ENCODE measurements at regions not wholly inside any gene's neighbourhood (a gene's known extent, or its start where the extent isn't known, plus 50 kb on each side); places are given as distances from the start of the nearest gene placed in this dataset.

DNA sequence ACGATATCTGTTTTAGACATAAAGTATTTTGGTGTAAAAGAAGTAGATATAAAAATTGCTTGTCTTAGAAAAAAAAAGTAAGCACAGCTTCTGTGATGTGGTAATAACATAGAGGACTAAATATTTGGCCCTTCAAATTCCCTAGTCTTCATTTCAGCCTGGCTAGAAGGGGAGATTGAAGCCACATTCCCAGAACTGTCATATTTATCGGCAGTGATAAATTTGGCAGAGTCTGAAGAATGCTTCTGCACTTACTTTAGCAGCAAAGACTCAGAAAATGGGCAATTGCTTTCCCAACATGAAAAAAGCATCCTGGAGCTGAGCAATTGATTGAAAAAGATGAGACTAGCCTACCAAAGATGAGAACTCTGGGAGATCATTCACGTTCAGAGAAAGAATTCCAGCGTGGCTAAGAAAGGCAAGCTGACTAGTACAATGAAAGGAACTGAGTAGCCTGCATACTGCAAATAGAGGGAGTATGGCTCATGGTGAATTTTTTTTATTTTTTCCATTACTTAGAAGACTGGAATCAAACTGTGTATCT, 278.7 kb upstream of the KLHL29 start:
- in situ Hi-C loops (cut with HindIII; ENCODE audit: low pct_ligation_motif_present, low pct_unique_long_range_greater_than_20kb, low sequenced_read_pairs), result no loop called here
- DNase-seq, result no peak

DNA sequence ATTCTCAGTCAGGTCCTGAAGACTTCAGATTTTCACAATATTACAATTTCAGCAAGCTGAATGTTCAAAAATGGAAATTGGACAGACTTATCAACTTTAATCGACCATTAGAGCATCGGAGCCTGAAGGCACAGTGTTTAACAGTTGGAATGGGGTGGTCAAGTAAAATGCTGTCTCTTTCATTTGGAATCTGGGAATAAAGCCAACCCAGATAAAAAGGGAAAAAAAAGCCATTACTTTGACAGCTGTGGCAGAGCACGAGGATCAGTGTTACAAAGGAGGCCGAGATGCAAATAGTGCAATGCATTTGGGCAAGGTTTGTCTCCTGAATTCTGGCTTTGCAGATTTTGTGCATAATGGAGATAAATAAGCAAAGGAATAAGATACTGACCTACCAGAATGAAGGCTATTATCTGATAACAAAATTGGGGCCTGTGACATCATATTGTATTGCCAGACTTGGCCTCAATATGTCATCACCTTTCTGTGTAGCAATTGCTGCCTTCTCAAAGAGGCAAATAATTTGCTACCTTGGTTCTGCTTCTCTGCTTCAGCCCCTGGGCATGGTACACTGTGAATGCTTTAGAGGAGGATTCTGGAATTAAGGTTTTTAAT, 277.5 kb upstream of the KLHL29 start:
- in situ Hi-C loops (cut with HindIII; ENCODE audit: low pct_ligation_motif_present, low pct_unique_long_range_greater_than_20kb, low sequenced_read_pairs), result no loop called here
- DNase-seq, result no peak

DNA sequence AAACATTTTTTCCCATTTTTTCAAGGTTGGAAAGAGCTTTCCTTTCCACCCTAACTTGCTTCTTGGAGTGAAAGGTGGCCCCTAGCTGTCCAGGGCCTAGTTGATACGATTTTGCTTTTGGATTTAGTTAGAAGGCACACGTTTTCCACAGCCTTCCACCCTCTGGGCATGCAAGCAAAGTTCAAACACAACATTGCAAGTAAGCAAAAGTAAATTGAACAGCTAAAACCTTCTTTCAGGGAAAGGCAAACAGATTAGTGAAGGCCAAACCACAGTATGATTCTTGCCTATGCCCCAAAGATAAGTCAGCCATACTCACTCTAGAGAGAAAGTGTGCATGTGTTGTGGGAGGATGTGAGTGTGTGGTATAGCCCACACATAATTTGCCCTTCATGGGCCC, 273.7 kb upstream of the KLHL29 start:
- in situ Hi-C loops (cut with HindIII; ENCODE audit: low pct_ligation_motif_present, low pct_unique_long_range_greater_than_20kb, low sequenced_read_pairs), result no loop called here
- DNase-seq, result no peak

DNA sequence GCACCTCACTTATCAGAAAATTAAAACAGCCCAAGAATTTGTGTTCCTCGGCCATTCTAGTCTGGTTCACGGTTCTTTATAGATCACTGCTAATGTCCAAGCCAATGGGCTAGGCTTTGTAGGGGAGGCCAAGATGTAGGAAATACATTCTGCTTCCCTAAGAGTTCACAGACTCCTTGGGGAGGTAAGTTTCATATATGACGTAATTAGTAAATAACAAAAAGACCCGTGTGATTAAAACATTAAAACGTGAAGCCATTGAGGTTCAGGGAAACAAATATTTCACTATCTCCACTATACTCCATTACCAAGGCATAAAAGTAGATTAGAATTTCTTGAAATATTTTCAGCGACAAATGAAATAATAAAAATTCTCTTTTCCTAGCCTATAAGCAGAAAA, 272.5 kb upstream of the KLHL29 start:
- in situ Hi-C loops (cut with HindIII; ENCODE audit: low pct_ligation_motif_present, low pct_unique_long_range_greater_than_20kb, low sequenced_read_pairs), result no loop called here
- DNase-seq, result no peak

DNA sequence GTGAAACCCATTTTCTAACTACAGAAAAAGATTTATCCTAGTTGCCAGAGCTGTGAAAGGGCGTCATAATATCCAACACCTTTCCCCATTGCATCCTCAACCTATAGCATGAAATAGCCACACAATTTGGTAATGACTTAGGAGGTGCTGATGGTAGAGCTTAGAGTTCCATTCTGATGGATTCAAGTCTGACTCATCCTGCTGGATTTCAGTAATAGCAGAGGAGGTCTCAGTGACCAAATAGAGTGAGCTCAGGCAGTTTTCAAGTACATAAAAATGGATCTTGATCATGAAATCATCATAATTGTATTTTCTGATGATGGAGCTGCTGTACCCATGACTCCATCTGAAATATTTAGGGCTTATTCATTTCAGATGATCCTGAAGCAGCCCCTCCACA, 270.7 kb upstream of the KLHL29 start:
- DNase-seq, result no peak
- in situ Hi-C loops (cut with HindIII; ENCODE audit: low pct_ligation_motif_present, low pct_unique_long_range_greater_than_20kb, low sequenced_read_pairs), result no loop called here

DNA sequence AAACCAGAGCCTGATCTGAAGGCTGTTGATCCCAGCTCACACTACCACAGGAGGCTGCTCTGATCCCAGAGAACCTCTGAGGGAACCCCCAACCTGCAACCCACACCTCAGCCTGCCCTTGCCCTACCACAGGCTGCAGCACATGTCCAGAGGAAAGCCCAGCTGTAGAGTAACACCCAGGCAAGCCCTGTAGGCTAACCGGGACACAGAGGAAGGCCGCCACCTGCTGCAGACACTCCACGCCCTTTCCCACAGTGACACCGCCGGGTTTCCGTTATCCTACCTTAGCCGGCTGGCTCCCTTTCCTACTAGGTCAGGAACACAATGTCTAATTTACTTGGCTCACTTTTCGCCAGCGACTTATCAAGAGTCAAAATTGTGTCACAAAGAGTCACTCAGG, 266.7 kb upstream of the KLHL29 start:
- in situ Hi-C loops (cut with HindIII; ENCODE audit: low pct_ligation_motif_present, low pct_unique_long_range_greater_than_20kb, low sequenced_read_pairs), result no loop called here
- no peak for DNase-seq

DNA sequence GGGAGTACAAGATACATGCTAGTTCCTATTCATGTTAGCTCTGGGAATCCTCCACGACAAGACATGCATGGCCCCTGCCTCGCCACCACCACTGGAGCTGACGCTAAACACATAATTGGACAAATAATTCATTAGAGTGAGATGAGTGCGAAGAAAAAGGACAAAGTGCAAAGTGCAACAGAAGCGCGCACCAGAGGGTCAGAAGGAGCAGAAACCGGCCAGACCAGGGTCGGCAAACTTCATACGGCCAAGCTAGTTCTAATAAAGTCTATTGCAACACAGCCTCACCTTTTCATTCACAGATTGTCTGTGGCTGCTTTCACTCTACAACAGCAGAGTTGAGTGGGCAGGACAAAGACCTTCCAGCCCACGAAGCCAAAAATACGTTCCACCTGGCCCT, 266.1 kb upstream of the KLHL29 start:
- in situ Hi-C loops (cut with HindIII; ENCODE audit: low pct_ligation_motif_present, low pct_unique_long_range_greater_than_20kb, low sequenced_read_pairs), result no loop called here

DNA sequence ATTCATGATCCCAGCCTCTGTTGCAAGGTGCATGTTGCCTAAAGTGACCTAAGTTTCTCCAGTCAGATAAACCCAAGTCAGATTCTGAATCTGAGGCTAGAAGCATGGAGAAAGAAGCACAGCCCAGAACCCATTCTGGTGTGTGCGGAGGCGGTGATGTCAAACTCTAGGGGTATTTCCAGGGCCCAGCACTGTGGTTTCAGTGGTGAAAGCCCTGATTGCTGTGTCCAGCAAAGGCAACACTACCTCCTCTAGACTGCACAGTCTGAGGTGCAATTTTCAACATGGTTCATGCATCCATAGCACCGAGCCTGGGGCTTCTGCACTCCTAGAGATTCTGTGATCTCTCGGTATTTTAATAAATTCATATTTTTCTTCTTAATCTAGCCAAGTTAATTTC, 264.8 kb upstream of the KLHL29 start:
- no peak for DNase-seq
- in situ Hi-C loops (cut with HindIII; ENCODE audit: low pct_ligation_motif_present, low pct_unique_long_range_greater_than_20kb, low sequenced_read_pairs), result no loop called here

More for the DNA sequence above, 266.1 kb upstream of the KLHL29 start:
- no peak for DNase-seq

DNA sequence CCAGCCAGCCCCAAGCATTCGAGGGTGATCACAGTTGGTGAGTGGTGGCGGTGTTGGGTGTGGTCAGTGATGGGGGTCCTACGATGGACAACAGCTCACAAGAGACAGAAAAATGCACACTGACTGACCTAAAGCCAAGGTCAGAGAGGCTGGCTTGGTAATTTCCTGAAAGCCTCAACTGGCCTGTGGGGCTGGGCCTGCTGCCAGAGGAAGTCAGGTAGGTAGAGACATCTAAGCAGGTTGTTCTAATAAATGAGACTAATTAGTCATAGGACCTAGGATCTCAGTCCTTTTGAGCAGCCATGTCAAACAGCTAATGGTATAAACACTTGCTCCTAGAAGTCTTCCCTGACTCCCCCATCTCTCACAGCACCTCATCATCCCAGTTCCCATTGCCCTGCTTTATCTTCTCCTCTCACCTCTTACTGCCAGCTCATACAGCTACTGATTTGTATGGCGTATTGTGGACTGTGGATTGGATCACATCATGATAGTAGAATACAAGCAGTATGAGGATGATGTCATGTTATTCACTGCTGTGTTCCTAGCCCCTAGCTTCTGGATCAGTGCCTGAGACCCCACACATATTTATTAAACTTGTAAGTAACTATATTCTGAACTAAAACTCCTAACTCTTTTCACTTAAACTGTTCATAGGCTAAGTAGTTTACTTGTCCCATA, 262.9 kb upstream of the KLHL29 start:
- no peak for DNase-seq
- in situ Hi-C loops (cut with HindIII; ENCODE audit: low pct_ligation_motif_present, low pct_unique_long_range_greater_than_20kb, low sequenced_read_pairs), result no loop called here

DNA sequence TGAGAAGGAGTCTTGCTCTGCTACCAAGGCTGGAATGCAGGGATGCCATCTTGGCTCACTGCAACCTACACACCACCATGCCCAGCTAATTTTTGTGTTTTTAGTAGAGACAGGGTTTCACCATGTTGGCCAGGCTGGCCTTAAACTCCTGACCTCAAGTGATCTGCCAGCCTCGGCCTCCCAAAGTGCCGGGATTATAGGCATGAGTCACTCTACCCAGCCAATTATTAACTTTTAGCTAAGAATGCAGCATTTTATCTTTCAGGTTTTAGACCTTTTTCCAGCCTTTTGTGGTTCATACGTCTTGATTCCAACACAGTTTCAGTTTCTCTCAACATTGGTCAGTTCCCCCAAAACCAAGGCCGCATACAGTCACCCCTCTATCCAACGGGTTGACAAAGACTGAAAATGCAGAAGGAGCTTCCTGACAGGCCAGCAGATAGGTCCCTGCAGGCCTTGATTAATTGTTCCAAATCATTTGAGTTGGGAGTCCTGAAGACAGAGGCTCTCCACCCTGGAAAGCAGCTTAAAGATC, 262.2 kb upstream of the KLHL29 start:
- in situ Hi-C loops (cut with HindIII; ENCODE audit: low pct_ligation_motif_present, low pct_unique_long_range_greater_than_20kb, low sequenced_read_pairs), result no loop called here

DNA sequence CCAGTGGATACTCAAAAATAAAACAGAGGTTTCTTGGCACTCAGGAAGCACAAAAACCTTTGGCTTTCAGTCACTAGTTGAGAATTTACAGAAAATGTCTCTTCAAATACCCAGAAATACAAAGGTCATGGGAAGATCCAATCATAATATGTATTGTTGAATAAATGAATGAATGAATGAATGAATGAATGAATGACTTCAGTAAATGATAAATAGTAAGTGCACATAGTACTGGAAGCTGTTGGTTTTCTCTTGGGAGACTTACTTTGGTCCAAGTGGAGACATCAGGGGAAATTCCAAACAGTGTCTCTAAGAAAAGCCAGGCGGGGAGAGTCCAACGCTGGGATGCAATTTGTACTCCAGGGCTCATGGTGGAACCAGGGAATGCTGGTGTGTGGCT, 261.3 kb upstream of the KLHL29 start:
- no peak for DNase-seq
- in situ Hi-C loops (cut with HindIII; ENCODE audit: low pct_ligation_motif_present, low pct_unique_long_range_greater_than_20kb, low sequenced_read_pairs), result no loop called here

More for the DNA sequence above, 262.2 kb upstream of the KLHL29 start:
- DNase-seq, result peak; percentile 58

DNA sequence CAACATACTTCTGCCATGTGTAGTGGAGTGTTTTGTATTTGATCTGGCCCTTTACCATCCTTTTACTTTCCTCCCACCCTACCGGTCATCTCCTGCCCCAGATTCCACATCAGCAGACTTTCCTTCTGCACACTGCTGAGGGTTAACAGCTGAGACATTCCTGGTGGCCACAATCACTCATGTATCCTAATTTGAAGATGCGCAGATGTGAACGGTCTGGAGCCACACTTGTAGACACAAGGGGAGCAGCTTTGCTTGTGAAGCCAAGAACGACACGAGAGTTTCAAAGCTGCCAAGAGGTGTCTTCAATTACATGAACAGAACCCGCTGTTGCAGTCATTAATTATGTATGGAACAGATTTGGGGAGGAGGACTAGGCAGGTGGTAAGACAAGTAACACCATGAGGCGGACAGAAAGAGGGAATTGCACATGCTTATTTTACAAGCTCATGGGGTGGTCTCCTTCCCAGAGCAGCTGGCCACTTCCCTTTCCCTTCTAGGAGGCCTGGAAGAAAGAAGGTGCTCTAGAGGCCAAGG, 260.7 kb upstream of the KLHL29 start:
- no peak for DNase-seq
- in situ Hi-C loops (cut with HindIII; ENCODE audit: low pct_ligation_motif_present, low pct_unique_long_range_greater_than_20kb, low sequenced_read_pairs), result no loop called here

DNA sequence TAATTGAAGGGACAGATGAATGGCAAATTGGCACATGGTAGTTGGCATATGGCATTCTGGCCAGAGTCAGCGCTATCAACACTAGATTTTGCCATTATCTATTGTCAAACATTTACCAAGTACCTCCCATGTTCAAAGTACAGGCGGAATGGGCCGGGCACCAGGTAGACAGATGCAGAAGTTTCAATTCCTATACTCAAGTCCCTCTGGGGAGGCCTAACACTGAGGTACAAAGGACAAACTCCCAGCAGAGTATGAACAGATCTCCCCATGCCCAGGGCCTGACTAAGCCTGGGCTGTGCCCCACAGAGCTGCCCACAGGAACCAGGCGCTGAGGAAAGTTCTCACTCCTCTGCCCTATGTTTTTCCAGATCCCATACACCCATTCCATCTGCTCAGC, 257.5 kb upstream of the KLHL29 start:
- DNase-seq, result no peak
- in situ Hi-C loops (cut with HindIII; ENCODE audit: low pct_ligation_motif_present, low pct_unique_long_range_greater_than_20kb, low sequenced_read_pairs), result no loop called here

DNA sequence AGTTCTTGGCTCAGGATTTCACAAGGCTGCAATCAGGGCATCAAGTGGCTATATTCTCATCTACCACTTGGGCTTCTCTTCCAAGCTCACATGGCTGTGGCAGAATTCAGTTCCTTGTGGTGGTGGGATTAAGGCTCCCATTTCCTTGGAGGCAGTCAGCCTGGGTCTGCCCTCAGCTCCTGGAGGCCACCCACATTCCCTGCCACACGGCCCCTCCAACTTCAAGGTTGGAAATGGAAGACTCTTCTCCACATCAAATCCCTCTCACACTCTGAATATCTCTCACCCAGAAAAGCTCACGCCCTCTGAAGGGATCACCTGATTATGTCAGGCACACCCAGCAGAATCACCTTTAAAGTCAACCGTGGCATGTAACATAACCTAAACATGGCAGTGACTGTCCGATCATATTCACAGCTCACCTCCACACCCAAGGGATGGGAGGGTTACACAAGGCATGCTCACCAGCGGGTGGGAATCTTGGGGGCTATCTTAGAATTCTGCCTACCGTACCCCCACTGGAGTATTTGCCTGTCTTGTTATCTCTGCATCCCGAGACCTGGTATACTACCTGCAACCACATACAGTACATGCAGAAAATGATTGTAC, 256.2 kb upstream of the KLHL29 start:
- in situ Hi-C loops (cut with HindIII; ENCODE audit: low pct_ligation_motif_present, low pct_unique_long_range_greater_than_20kb, low sequenced_read_pairs), result no loop called here
- no peak for DNase-seq

DNA sequence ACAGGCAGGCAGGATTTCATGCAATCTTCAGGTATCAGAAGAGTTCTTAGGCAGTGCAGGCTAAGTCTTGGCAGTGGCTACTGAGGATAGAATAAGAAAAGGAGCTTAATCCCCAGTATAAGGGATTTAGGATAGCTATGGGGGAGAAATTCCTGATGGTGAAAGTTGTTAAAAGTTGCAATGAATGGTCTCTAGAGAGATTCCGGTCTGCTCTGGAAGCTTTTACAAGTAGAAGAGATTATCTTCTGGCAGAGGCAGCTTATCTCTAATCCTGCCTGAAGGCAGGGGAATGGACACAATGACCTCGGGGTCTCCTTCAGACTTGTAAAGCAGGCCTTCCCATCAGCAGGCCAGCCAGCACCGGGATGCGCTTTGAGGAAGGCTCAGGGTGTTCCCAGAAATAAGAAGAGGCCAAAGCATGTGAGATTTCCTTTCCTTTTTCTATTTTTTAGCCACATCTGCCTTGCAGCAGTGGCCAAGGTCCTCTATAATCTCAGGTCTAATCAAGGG, 253.9 kb upstream of the KLHL29 start:
- no peak for DNase-seq
- in situ Hi-C loops (cut with HindIII; ENCODE audit: low pct_ligation_motif_present, low pct_unique_long_range_greater_than_20kb, low sequenced_read_pairs), result no loop called here

DNA sequence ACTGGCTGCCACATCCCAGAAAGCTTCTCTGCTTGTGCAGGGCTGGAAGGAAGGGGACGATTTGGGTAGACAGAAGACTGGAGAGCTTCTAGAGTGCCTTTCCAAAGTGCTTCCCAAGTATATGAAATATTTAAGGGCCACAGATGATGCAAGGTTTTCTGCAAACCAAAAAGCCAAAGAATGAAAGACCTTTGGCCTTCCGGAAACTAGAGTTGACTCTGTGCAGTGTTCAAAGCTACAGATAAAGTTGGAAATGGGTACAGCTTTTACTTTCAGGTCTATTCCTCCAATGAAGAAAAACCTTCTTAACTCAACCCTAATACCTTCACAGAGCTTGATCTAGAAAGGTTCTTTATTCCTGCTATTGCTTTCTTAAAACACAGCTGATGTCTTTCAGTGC, 253.0 kb upstream of the KLHL29 start:
- in situ Hi-C loops (cut with HindIII; ENCODE audit: low pct_ligation_motif_present, low pct_unique_long_range_greater_than_20kb, low sequenced_read_pairs), result no loop called here
- DNase-seq, result no peak

DNA sequence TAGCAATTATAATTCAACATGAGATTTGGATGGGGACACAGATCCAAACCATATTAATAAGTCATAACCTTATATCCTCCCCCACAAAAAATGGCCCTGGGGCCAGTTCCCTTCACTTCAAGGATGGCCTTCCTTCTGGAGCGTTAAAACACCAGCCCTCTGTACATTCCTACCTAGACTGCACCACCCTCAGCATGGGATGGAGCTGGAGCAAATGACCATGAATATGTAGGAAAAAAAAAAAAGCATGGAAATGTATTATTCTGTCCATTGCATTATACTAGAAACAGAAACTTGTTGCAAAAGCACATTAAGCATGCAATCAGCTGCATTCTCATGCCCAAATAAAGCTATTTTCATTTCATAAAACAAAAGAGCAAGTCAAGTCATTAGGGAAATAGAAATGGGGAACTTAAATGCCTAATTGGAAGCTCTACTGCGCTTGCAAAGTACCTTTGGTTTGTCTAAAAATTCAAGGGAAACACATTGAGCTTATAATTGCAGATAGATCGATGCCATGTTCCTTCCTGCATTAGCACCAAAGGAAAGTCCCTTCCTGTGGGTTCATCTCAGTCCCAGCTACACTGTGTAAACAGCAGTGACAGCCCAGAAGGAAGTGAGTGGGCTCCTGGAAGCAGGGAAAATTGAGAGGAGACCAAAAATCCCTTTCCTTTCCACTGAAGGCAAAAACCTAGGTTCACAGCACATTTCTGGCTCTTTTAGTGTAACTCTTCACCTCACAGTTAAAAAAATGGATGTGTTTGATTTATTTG, 252.0 kb upstream of the KLHL29 start:
- in situ Hi-C loops (cut with HindIII; ENCODE audit: low pct_ligation_motif_present, low pct_unique_long_range_greater_than_20kb, low sequenced_read_pairs), result no loop called here

DNA sequence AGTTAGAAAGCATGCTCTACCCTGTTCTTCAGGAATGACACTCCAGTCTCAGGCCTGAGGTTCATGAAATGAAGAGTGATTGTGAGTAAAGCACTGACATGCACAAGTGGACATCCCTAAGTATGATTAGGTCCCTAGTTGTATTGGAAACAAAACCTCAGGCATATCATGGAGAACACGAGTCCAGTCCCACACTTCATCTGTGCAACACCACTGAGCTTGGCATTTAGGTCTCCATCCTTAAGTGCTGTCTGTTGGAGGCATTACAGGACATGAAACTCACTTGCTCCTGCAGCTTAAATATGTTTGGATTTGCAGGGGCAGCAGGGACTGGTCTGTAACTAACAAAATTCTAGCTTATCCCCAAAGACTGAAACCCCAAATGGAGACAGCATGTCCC, 250.3 kb upstream of the KLHL29 start:
- no peak for DNase-seq
- in situ Hi-C loops (cut with HindIII; ENCODE audit: low pct_ligation_motif_present, low pct_unique_long_range_greater_than_20kb, low sequenced_read_pairs), result no loop called here

More for the DNA sequence above, 252.0 kb upstream of the KLHL29 start:
- no peak for DNase-seq

All from ACHN (cell line).